ENCODE measurements at regions not wholly inside any gene's neighbourhood (a gene's known extent, or its start where the extent isn't known, plus 50 kb on each side); places are given as distances from the start of the nearest gene placed in this dataset.
"Not testable (repeated sequence)": the region's sequence is repeated elsewhere in the genome, so short reads cannot be mapped to it uniquely, and the experiment has no call there.

DNA sequence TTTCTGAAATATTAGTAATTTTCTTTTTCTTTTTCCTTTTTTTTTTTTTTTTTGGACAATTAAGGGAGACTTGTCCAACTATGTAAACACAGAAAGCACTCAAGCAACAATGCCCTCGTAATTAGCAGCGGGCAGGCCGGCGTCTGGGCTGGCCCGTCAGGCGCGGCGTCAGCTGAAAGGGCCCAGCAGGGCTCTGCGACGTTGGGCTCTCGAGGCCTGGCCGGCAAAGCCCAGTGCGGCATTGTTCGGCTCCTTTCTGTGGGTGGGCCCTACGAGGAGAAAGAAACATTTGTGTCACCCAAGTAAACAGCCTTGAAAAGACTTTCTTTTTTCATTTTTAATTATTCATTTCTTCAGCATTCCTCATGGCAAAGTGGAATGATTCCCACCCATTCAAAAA is 359.2 kb downstream of the TEX29 start:
- not testable (repeated sequence) for DNase-seq

DNA sequence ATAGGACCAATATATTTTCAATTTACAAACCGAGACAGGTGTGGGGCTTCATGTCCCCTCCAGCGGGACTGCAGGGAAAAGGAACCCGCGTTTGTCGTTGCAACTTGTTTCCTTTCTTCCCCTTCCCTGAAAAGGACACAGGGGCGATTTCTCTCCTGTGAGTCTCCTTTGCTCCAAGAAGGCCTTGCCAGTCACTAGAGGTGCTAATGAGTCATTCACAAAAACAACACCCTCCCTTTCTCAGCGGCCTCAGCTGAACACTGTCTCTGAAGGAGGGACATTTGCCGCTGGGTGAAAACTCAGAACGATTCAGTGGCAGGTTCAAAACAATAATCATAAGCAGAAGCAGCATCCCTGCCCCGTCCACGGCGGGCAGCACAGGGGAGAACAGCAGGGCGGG is 359.7 kb downstream of the TEX29 start:
- DNase-seq: not testable (repeated sequence)

DNA sequence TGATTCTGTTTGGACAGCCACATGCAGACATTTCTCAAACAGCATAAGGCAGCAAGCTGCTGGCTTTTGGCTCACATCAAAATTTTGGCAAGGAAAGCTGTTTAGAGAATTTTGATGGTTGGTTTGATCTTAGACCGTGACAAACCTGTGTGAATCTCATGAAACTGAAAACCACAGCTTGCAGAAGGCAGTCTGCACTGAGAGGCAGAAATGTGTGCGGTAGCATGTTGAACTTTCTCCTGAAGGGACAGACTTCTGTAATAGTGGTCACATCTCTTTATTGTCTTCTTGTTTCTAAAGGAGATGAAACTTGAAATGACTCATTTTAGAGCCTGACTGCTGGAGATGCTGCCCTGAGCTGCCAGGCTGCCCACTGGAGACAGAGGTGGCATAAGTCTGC is 371.6 kb downstream of the TEX29 start:
- DNase-seq: not testable (repeated sequence)

DNA sequence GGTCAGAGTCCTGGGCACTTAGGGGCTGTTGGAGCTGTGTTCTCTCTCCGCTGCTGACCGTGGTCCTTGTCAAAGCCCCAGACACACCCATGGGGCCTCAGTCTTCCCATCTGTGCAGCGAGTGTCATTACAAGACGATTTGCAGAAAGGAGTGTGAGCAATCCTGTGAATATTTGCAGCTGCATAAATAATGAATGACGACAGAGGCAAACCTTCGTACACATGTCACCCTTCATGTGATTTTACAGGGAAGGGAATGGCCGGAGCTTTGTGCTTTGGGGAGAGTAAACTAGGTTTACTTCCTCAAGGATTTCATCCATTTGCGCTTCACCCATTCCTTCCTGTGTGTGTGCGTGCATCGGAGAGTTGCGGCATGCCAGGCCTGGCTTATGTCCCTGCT is 370.8 kb upstream of the SOX1 start:
- not testable (repeated sequence) for DNase-seq

DNA sequence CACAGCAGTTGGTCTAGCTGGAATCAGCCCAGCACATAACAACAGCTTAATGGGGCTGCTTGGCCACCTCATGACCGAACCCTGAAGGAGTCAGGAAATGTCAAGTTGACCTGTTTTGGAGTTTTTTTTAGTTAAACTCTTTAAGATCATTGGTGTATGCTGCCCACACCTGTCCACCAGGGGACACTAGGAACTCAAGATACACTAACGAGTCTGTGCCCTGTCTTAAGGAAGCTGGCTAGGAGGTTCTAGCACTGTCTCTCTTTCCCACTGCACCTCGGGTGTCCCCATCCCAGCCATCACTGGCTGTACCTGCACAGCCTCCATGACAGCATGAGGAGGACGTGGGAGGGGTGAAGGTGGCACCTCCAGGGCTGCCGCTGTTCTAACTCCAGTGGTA is 364.9 kb upstream of the SOX1 start:
- not testable (repeated sequence) for DNase-seq

Data from NCI-H1417 (cell line).